Activated CD4-positive, alpha-beta T cell treated with anti-CD3 and anti-CD28 coated beads, Interleukin-2, amount 50 U/mL, for 16 hours (primary cell): ENCODE measurements at regions not wholly inside any gene's neighbourhood (a gene's known extent, or its start where the extent isn't known, plus 50 kb on each side); places are given as distances from the start of the nearest gene placed in this dataset.

Experiments used
- DNase-seq: peaks from one replicate; pipeline ENCODE4 v3.0.0-alpha.2; 2020

- no peak for DNase-seq
These were observed 629.3 kb upstream of the NEGR1 start for GRCh38 chr1:72911656-72912055.

GRCh38 chr1:72896256-72896655 lies 613.9 kb upstream of the NEGR1 start:
- DNase-seq, result no peak

GRCh38 chr1:72892461-72892860 lies 610.1 kb upstream of the NEGR1 start:
- no peak for DNase-seq

- DNase-seq, result no peak
These were observed 609.6 kb upstream of the NEGR1 start for GRCh38 chr1:72891976-72892375.

GRCh38 chr1:72885841-72886240 lies 603.5 kb upstream of the NEGR1 start:
- no peak for DNase-seq

- DNase-seq, result no peak
These were observed 602.7 kb upstream of the NEGR1 start for GRCh38 chr1:72885017-72885416.

DNA sequence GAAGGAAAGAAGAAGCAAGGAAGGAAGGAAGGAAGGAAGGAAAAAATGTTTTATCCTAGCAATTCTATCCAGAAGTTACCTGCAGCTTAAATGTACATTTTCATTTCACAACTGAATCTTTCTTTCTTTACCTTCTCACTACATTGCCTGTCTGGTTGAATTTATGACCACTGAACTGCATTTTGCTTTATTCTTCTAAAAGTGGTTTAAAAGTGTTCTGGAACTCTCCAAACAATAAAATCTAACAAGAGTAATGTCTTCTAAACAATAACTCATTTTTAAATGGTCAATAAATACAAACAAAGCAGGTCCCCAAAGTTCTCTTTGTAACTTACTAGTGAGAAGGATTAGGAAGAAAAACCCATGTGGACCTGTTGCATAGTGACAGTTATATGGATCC lies 587.5 kb upstream of the NEGR1 start:
- no peak for DNase-seq

- DNase-seq, result no peak
These were observed 587.1 kb upstream of the NEGR1 start for GRCh38 chr1:72869441-72869840.

GRCh38 chr1:72851597-72851996 lies 569.3 kb upstream of the NEGR1 start:
- DNase-seq, result no peak

DNA sequence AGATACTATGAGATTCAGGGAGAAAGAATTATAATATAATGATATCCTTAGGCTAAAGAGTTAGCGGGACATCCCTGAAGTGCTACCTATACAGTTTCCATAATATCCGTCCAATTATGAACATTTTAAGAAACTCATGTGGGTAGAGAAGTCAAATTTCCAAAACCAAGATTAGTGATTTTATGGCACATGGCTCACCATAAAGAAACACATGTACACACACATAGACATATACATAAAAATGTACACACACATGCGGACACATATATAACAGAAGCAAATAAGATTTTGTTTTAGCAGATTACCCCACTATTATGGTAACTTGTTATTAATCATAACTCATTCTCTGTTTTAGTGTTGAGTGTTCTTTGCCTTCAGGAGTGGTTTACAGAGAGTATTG lies 566.7 kb upstream of the NEGR1 start:
- no peak for DNase-seq

- DNase-seq, result no peak
These were observed 565.3 kb upstream of the NEGR1 start for GRCh38 chr1:72847651-72848050.

DNA sequence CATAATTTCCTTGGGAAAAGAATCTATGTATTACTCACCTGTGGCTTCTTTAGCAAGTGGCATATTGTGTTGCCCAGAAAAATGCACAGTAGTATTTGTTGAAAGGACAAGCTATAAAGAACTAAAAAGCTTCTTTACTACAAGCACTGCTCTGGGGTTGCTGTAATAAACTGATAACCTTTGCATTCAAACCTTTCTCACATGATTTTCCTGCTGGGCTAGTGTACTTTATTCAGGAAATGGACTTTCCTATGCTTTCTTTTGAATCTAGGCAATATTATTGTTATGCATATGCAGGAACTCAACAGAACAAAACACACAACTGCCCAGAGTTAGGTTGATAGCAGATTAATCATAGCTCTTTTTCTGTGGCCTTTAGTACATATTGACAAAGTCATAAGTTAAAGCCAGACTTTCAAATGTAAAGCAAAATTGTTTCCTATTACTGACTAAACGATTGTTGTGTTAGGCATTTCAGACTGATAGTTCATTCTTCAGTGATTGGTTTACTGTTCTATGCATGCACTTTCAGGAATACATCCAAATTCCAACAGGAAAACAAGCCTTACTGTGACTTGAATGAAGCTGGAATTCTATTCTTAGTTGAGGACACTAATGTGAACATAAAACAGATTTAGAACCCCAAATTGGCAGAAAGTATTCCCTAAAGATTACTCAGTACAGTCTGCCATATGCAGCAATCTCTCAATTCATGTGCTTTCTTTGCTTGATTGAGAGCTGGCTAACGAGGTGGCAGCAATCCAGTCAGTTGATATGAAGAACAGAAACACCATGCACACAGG lies 564.3 kb upstream of the NEGR1 start:
- no peak for DNase-seq

- no peak for DNase-seq
These were observed 563.6 kb upstream of the NEGR1 start for GRCh38 chr1:72845981-72846380.

DNA sequence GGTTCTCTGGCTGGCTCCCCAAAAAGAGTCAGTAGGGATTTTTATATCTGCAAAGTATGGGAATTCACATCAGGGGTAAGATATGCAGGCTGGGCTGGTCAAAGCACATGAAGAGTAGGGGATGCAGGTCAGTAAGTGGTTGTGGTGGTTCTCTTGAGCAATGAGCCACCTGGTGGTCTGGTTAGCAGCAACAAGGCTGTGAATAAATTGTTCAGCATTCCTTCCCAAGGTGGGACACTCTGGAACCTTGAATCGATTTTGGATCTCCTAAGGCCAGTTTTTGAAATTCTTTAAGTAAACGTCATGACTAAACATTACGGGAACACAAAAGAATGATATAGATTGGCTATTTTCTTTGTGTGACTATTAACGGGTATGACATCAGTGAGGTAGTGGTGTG lies 563.0 kb upstream of the NEGR1 start:
- no peak for DNase-seq

GRCh38 chr1:72837781-72838180 lies 555.4 kb upstream of the NEGR1 start:
- no peak for DNase-seq

GRCh38 chr1:72830606-72831390 lies 548.5 kb upstream of the NEGR1 start:
- no peak for DNase-seq

DNA sequence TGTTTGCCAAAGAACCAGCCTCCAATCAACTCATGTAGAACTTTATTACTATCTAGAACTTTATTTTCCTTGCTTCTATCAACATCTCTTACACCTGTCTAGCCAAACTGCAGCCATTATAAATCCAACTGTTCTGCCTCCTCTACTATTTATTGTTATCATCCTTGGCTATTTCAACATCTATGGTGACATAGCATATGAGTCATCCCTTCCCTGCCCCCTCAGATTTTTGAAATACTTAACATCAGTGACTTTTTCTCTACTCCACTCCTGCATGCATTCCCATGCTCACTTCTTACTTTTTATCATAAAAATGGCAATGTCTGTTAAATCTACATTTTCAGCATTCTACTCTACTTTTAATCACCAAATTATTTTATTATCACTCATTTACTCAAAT lies 544.9 kb upstream of the NEGR1 start:
- no peak for DNase-seq

DNA sequence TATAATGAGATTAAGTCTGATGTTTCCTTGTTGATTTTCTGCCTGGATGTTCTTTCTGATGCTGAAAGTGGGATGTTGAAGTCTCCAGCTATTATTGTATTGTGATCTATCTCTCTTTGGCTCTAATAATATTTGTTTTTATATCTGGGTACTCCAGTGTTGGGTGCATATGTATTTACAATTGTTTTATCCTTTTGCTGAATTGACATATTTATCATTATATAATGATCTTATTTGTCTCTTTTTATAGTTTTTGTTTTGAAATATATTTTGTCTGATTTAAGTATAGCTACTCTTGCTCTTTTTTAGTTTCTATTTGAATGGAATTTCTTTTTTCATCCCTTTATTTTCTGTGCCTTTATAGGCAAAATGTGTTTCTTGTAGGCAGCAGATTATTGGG lies 522.2 kb upstream of the NEGR1 start:
- DNase-seq, result no peak

DNA sequence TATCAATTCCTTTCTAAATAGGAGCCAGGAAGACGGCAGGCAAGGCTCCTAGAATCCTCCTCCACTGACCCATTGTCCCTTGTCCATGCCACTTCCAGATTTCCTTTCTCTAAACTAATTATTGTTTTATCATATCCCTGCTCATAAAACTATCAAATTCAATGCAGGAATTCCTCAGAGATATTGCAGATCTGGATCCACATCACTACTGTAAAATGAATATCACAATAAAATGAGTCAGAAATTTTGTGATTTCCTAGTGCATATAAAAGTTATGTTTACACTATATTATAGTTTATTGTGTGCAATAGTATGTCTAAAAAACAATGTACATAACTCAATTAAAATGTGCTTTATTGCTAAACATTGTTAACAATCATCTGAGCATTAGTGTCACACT lies 498.7 kb upstream of the NEGR1 start:
- no peak for DNase-seq

GRCh38 chr1:72780212-72780611 lies 497.9 kb upstream of the NEGR1 start:
- DNase-seq, result no peak

DNA sequence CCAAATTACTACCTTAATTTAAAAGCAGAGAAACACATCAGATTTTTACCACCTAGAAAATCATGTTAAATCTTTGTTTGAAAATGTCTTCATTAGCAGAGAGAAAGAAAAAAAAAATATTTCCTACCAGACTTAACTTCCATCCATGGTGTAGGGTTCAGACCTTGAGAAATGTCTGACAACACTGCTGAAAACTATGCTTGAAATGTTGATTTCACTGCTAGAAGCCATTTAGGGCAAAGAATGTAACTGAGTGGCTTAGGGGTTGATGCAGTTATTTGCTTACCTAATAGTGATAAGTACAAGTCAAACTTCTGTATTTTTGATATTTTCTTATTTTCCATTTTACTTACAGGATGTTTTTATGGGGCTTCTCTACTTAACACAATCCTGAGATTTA lies 495.6 kb upstream of the NEGR1 start:
- no peak for DNase-seq

- DNase-seq, result no peak
These were observed 481.1 kb upstream of the NEGR1 start for GRCh38 chr1:72763481-72763880.

DNA sequence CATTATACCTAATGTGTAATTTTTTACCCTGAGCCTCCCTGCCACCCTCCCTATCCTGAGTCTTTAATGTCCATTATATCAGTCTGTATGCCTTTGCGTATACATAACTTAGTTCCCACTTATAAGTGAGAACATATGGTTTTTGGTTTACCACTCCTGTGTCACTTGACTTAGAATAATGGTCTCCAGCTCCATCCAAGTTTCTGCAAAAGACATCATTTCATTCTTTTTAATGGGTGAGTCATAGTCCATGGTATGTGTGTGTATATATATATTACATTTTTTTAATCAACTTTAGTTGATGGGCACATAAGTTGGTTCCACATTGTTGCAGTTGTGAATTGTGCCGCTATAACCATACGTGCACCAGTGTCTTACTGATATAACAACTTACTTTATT lies 477.1 kb upstream of the NEGR1 start:
- DNase-seq, result no peak

DNA sequence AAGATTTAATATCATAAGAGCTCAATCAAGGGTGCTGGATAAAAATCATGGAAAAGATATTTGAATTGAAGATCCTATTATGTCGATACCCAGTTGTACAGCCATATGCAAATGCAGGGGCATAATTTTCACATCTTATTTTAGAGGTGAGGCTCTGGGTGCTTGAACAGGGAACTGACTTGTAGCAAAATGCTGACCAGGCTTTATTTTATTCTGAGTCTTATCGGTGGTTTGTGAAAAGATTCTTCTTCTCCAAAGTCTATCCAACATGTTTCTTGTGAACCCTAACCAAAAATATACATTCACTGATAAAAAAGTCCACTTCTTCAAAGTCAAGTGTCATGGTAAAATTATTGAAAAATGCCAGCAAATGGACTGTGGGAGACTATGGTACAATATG lies 475.5 kb upstream of the NEGR1 start:
- DNase-seq, result no peak

- no peak for DNase-seq
These were observed 463.1 kb upstream of the NEGR1 start for GRCh38 chr1:72745413-72745812.
